WTC11 (cell line): ENCODE measurements at regions not wholly inside any gene's neighbourhood (a gene's known extent, or its start where the extent isn't known, plus 50 kb on each side); places are given as distances from the start of the nearest gene placed in this dataset.

Source experiments
- ATAC-seq: fragments of 200-7000 bp; cut with Tn5 transposase; 2 replicates; pipeline ENCODE4 v1.10.0; 2021; ENCODE audit warnings: mild to moderate bottlenecking, moderate library complexity
- CTCF ChIA-PET: fragments of 300-600 bp; sonication (Branson Sonifier 250); formaldehyde crosslinking; loops from one replicate; lab custom pipeline; 2021; ENCODE audit warnings: antibody characterized with exemption; lab: Charles Lee
- POLR2A ChIA-PET: fragments of 350-600 bp; sonication (Branson Sonifier 250); formaldehyde crosslinking; loops from one replicate; lab custom pipeline; 2021; ENCODE audit warnings: antibody characterized with exemption; lab: Charles Lee
- DNase-seq: peaks from one replicate; pipeline ENCODE4 v3.0.0; 2021; ENCODE audit warnings: low spot score
- H3K27ac Mint-ChIP-seq: 2 replicates; pipeline ENCODE4 v1.8.0; 2021; ENCODE audit warnings: mixed read lengths
- H3K27me3 Mint-ChIP-seq: 2 replicates; pipeline ENCODE4 v1.8.0; 2021; ENCODE audit warnings: low read depth, mild to moderate bottlenecking, moderate library complexity, mixed read lengths
- H3K36me3 Mint-ChIP-seq: 2 replicates; pipeline ENCODE4 v1.8.0; 2021; ENCODE audit warnings: mixed read lengths
- H3K4me1 Mint-ChIP-seq: 2 replicates; pipeline ENCODE4 v1.8.0; 2022; ENCODE audit warnings: mixed read lengths
- H3K4me3 Mint-ChIP-seq: 2 replicates; pipeline ENCODE4 v1.8.0; 2021; ENCODE audit warnings: mild to moderate bottlenecking, moderate library complexity, mixed read lengths
- H3K9me3 Mint-ChIP-seq: 2 replicates; pipeline ENCODE4 v1.8.0; 2021; ENCODE audit warnings: mixed read lengths
- ATF3 ChIP-seq: sonication (generic); formaldehyde crosslinking; conservative IDR thresholded peaks from 2 replicates; pipeline ENCODE4 v1.8.1; 2022; ENCODE audit warnings: mild to moderate bottlenecking, missing genetic modification reagents
- CBFB ChIP-seq: sonication (generic); formaldehyde crosslinking; IDR thresholded peaks from 2 replicates; pipeline ENCODE4 v1.8.1; 2022; ENCODE audit warnings: mild to moderate bottlenecking, low read depth, missing genetic modification reagents
- E2F5 ChIP-seq: sonication (generic); formaldehyde crosslinking; IDR thresholded peaks from 2 replicates; pipeline ENCODE4 v1.8.1; 2022; ENCODE audit warnings: mild to moderate bottlenecking, moderate library complexity, missing genetic modification reagents
- ELF4 ChIP-seq: sonication (generic); formaldehyde crosslinking; IDR thresholded peaks from 2 replicates; pipeline ENCODE4 v1.8.1; 2022; ENCODE audit warnings: low read depth, mild to moderate bottlenecking, moderate library complexity, missing genetic modification reagents
- EMX1 ChIP-seq: fragments of 250-450 bp; sonication (Bioruptor Pico); IDR thresholded peaks from 2 replicates; pipeline ENCODE4 v1.8.0; 2021; ENCODE audit warnings: mild to moderate bottlenecking
- ESRRA ChIP-seq: sonication (generic); formaldehyde crosslinking; IDR thresholded peaks from 2 replicates; pipeline ENCODE4 v1.8.1; 2022; ENCODE audit warnings: mild to moderate bottlenecking, missing genetic modification reagents, borderline replicate concordance
- GABPB1 ChIP-seq: sonication (generic); formaldehyde crosslinking; IDR thresholded peaks from 2 replicates; pipeline ENCODE4 v1.8.1; 2023; ENCODE audit warnings: mild to moderate bottlenecking, missing genetic modification reagents
- GRHL2 ChIP-seq: fragments of 250-450 bp; sonication (Bioruptor Pico); IDR thresholded peaks from 2 replicates; pipeline ENCODE4 v1.8.0; 2022; ENCODE audit warnings: mild to moderate bottlenecking, moderate library complexity; ENCODE audit not compliant: insufficient replicate concordance, severe bottlenecking
- GTF2I ChIP-seq: fragments of 250-450 bp; sonication (Bioruptor Pico); conservative IDR thresholded peaks from 2 replicates; pipeline ENCODE4 v1.4.0; 2021; ENCODE audit warnings: mild to moderate bottlenecking
- JAZF1 ChIP-seq: fragments of 250-450 bp; sonication (Bioruptor Pico); IDR thresholded peaks from 2 replicates; pipeline ENCODE4 v1.9.0; 2021; ENCODE audit warnings: moderate library complexity, mild to moderate bottlenecking, inconsistent platforms
- MXD4 ChIP-seq: fragments of 250-450 bp; sonication (Bioruptor Pico); IDR thresholded peaks from 2 replicates; pipeline ENCODE4 v1.8.0; 2021; ENCODE audit warnings: mild to moderate bottlenecking, moderate library complexity, borderline replicate concordance
- PREB ChIP-seq: sonication (generic); formaldehyde crosslinking; IDR thresholded peaks from 2 replicates; pipeline ENCODE4 v1.8.1; 2022; ENCODE audit warnings: mild to moderate bottlenecking, missing genetic modification reagents, moderate library complexity, borderline replicate concordance
- SMAD3 ChIP-seq: sonication (generic); formaldehyde crosslinking; IDR thresholded peaks from 2 replicates; pipeline ENCODE4 v1.8.0; 2022; ENCODE audit warnings: missing genetic modification reagents, mild to moderate bottlenecking, borderline replicate concordance
- ZBTB21 ChIP-seq: sonication (generic); formaldehyde crosslinking; IDR thresholded peaks from 2 replicates; pipeline ENCODE4 v1.8.1; 2023; ENCODE audit warnings: mild to moderate bottlenecking, missing genetic modification reagents, borderline replicate concordance
- ZNF121 ChIP-seq: sonication (generic); formaldehyde crosslinking; IDR thresholded peaks from 2 replicates; pipeline ENCODE4 v1.8.0; 2023; ENCODE audit warnings: missing genetic modification reagents
- ZNF219 ChIP-seq: sonication (generic); formaldehyde crosslinking; IDR thresholded peaks from 2 replicates; pipeline ENCODE4 v1.8.0; 2023; ENCODE audit warnings: missing genetic modification reagents, mild to moderate bottlenecking, borderline replicate concordance
- ZNF532 ChIP-seq: fragments of 250-450 bp; sonication (Bioruptor Pico); IDR thresholded peaks from 2 replicates; pipeline ENCODE4 v1.9.0; 2021; ENCODE audit warnings: mild to moderate bottlenecking, borderline replicate concordance
- TF ChIP-seq, protein P1 (sequence below): sonication (generic); formaldehyde crosslinking; IDR thresholded peaks from 2 replicates; pipeline ENCODE4 v1.8.1; 2023; ENCODE audit warnings: mild to moderate bottlenecking, moderate library complexity, missing genetic modification reagents
- TF ChIP-seq, protein P2 (sequence below): sonication (generic); formaldehyde crosslinking; IDR thresholded peaks from 2 replicates; pipeline ENCODE4 v1.8.1; 2023; ENCODE audit warnings: mild to moderate bottlenecking, missing genetic modification reagents, moderate library complexity
- TF ChIP-seq, protein P3 (sequence below): fragments of 250-450 bp; sonication (Bioruptor Pico); IDR thresholded peaks from 2 replicates; pipeline ENCODE4 v1.9.0; 2021; ENCODE audit warnings: mild to moderate bottlenecking
- TF ChIP-seq, protein P4 (sequence below): fragments of 250-450 bp; sonication (Bioruptor Pico); IDR thresholded peaks from 2 replicates; pipeline ENCODE4 v1.8.0; 2021; ENCODE audit warnings: mild to moderate bottlenecking

DNA sequence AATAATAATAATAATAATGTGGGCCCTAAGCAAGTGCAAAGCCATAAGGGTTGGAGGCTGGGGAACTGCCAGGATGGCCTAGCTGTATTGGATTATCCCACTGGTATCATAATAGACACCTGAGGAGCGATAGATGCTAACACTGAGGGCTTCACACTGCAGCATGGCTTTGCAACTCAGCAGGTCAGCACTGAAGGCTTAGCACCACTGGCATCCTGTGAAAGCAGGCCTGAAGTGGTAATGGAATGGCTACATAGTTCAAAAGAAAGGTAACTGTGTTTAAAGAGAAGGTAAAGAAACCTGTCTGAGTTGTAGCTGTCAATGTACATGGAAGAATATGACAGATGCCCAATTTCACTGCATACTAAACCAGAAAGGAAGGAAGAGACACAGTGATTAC, 359.0 kb downstream of the OSTF1 start (continued):
- no peak for TF ChIP-seq ZNF121 (CRISPR knock-in tag)
- no peak for TF ChIP-seq ATF3 (CRISPR knock-in tag)
- no peak for TF ChIP-seq GTF2I (CRISPR knock-in tag)
- TF ChIP-seq PREB (CRISPR knock-in tag) = no peak
- TF ChIP-seq ZNF219 (CRISPR knock-in tag) = no peak
- TF ChIP-seq MXD4 (CRISPR knock-in tag) = no peak
- TF ChIP-seq, protein P1, sequence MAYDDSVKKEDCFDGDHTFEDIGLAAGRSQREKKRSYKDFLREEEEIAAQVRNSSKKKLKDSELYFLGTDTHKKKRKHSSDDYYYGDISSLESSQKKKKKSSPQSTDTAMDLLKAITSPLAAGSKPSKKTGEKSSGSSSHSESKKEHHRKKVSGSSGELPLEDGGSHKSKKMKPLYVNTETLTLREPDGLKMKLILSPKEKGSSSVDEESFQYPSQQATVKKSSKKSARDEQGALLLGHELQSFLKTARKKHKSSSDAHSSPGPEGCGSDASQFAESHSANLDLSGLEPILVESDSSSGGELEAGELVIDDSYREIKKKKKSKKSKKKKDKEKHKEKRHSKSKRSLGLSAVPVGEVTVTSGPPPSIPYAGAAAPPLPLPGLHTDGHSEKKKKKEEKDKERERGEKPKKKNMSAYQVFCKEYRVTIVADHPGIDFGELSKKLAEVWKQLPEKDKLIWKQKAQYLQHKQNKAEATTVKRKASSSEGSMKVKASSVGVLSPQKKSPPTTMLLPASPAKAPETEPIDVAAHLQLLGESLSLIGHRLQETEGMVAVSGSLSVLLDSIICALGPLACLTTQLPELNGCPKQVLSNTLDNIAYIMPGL (CRISPR knock-in tag) = no peak
- TF ChIP-seq, protein P2, sequence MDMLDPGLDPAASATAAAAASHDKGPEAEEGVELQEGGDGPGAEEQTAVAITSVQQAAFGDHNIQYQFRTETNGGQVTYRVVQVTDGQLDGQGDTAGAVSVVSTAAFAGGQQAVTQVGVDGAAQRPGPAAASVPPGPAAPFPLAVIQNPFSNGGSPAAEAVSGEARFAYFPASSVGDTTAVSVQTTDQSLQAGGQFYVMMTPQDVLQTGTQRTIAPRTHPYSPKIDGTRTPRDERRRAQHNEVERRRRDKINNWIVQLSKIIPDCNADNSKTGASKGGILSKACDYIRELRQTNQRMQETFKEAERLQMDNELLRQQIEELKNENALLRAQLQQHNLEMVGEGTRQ (CRISPR knock-in tag) = no peak
- no peak for TF ChIP-seq ELF4 (CRISPR knock-in tag)
- no peak for TF ChIP-seq GABPB1
- TF ChIP-seq JAZF1 (CRISPR knock-in tag) = no peak

GRCh38 chr9:75448281-75448680, 360.0 kb downstream of the OSTF1 start:
- DNase-seq (no peak), ATAC-seq (peak; percentile 24; the same call in 1 of the 2 replicates)
- H3K4me3 Mint-ChIP-seq = no peak overlapping the region
- ChIA-PET POLR2A (no interaction called here), CTCF (interaction anchor here (0.7 kb wide), 1 partner anchor 9 kb away, joined by 3 read pairs; no protein-coding TSS in a partner anchor)
- peaks cover 20% of the 10 kb centered on the region for H3K9me3 Mint-ChIP-seq
- H3K27me3 Mint-ChIP-seq = peaks cover 7% of the 10 kb centered on the region
- H3K4me1 Mint-ChIP-seq = peaks cover 41% of the 10 kb centered on the region
- TF ChIP-seq ZNF219 (CRISPR knock-in tag) = no peak
- no peak for TF ChIP-seq EMX1 (CRISPR knock-in tag)
- TF ChIP-seq ZNF532 = no peak
- TF ChIP-seq E2F5 (CRISPR knock-in tag) = no peak
- TF ChIP-seq, all 79 proteins: peak for 0
- Mint-ChIP-seq H3K36me3 (peaks cover 16% of the 10 kb centered on the region), H3K27ac (no peak overlapping the region)

DNA sequence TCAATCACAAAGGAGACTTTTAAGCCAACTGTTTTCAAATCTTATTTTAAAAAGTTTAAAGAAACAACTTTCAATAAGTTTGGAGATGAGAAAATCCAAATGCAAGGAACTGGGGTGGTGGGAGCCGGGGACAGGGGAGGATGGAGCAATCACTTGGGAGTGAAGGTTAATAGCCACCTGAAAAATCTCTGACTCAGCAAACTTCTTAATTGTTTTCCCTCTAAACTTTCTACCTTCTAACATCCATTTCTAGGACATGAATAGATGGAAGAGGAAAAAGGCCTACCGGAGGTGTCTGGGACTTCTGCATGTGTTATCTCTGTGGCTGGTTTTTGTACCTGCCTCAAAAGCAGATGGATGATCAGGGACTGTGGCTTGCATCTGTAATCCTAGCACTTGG, 360.6 kb downstream of the OSTF1 start:
- no peak overlapping the region for H3K4me3 Mint-ChIP-seq
- CTCF ChIA-PET = interaction anchor here (0.7 kb wide), 1 partner anchor 8 kb away, joined by 3 read pairs; no protein-coding TSS in a partner anchor
- no peak for ATAC-seq
- DNase-seq = no peak
- peaks cover 10% of the 10 kb centered on the region for H3K36me3 Mint-ChIP-seq
- peaks cover 41% of the 10 kb centered on the region for H3K4me1 Mint-ChIP-seq
- H3K27me3 Mint-ChIP-seq = peaks cover 13% of the 10 kb centered on the region
- H3K27ac Mint-ChIP-seq = no peak overlapping the region
- peaks cover 13% of the 10 kb centered on the region for H3K9me3 Mint-ChIP-seq
- POLR2A ChIA-PET = no interaction called here
- TF ChIP-seq GRHL2 = no peak
- TF ChIP-seq SMAD3 (CRISPR knock-in tag) = no peak
- TF ChIP-seq, protein P3, sequence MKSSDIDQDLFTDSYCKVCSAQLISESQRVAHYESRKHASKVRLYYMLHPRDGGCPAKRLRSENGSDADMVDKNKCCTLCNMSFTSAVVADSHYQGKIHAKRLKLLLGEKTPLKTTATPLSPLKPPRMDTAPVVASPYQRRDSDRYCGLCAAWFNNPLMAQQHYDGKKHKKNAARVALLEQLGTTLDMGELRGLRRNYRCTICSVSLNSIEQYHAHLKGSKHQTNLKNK (CRISPR knock-in tag) = no peak
- no peak for TF ChIP-seq ZBTB21
- TF ChIP-seq ESRRA (CRISPR knock-in tag) = no peak
- TF ChIP-seq ELF4 (CRISPR knock-in tag) = no peak
- TF ChIP-seq CBFB (CRISPR knock-in tag) = no peak
- TF ChIP-seq, protein P4, sequence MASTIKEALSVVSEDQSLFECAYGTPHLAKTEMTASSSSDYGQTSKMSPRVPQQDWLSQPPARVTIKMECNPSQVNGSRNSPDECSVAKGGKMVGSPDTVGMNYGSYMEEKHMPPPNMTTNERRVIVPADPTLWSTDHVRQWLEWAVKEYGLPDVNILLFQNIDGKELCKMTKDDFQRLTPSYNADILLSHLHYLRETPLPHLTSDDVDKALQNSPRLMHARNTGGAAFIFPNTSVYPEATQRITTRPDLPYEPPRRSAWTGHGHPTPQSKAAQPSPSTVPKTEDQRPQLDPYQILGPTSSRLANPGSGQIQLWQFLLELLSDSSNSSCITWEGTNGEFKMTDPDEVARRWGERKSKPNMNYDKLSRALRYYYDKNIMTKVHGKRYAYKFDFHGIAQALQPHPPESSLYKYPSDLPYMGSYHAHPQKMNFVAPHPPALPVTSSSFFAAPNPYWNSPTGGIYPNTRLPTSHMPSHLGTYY (CRISPR knock-in tag) = no peak
